A673 (cell line): ENCODE measurements at regions not wholly inside any gene's neighbourhood (a gene's known extent, or its start where the extent isn't known, plus 50 kb on each side); places are given as distances from the start of the nearest gene placed in this dataset.

Experiments used
- BruUV-seq: library from RNA; stranded (reverse); fragments of 400-500 nt; replicated peaks from 2 replicates; lab custom pipeline; 2021; lab: Mats Ljungman, UMichigan
- CTCF ChIA-PET: fragments of 300-600 bp; sonication (Branson Sonifier 250); formaldehyde crosslinking; loops from one replicate; lab custom pipeline; 2022; ENCODE audit warnings: antibody characterized with exemption; lab: Charles Lee
- POLR2A ChIA-PET: fragments of 300-600 bp; sonication (Branson Sonifier 250); formaldehyde crosslinking; loops from one replicate; lab custom pipeline; 2022; ENCODE audit warnings: antibody characterized with exemption; ENCODE audit not compliant: low non-redundant PET; lab: Charles Lee
- DNase-seq: peaks from one replicate; pipeline ENCODE4 v3.0.0-alpha.2; 2015; ENCODE audit warnings: low spot score
- H3K27ac ChIP-seq: fragments of 200-600 bp; sonication (generic); 2 replicates; pipeline ENCODE4 v1.5.1; 2016; ENCODE audit warnings: mixed run types, low read depth, mild to moderate bottlenecking, mixed read lengths, antibody characterized with exemption, low read length; ENCODE audit not compliant: poor library complexity, severe bottlenecking
- H3K27me3 ChIP-seq: fragments of 200-600 bp; sonication (generic); replicated peaks from 2 replicates; pipeline ENCODE4 v1.6.1; 2017; ENCODE audit warnings: mixed run types, low read depth, mild to moderate bottlenecking, mixed read lengths, antibody characterized with exemption, low read length; ENCODE audit not compliant: insufficient read depth, poor library complexity
- H3K36me3 ChIP-seq: fragments of 200-600 bp; sonication (generic); 2 replicates; pipeline ENCODE4 v1.6.1; 2016; ENCODE audit warnings: mixed run types, mild to moderate bottlenecking, mixed read lengths, antibody characterized with exemption, low read length; ENCODE audit not compliant: insufficient read depth, poor library complexity, severe bottlenecking
- H3K4me1 ChIP-seq: fragments of 200-600 bp; sonication (generic); 2 replicates; pipeline ENCODE4 v1.6.1; 2017; ENCODE audit warnings: mixed run types, mild to moderate bottlenecking, mixed read lengths, antibody characterized with exemption, low read length; ENCODE audit not compliant: insufficient read depth, poor library complexity, severe bottlenecking
- H3K4me3 ChIP-seq: fragments of 200-600 bp; sonication (generic); 2 replicates; pipeline ENCODE4 v1.5.1; 2016; ENCODE audit warnings: low read depth, mixed run types, mild to moderate bottlenecking, mixed read lengths, low read length; ENCODE audit not compliant: poor library complexity, severe bottlenecking
- H3K9me3 ChIP-seq: fragments of 200-600 bp; sonication (generic); 2 replicates; pipeline ENCODE4 v1.6.1; 2016; ENCODE audit warnings: mixed run types, low read depth, mild to moderate bottlenecking, mixed read lengths, antibody characterized with exemption, low read length; ENCODE audit not compliant: poor library complexity, severe bottlenecking
- EZH2 ChIP-seq: fragments of 200-600 bp; sonication (generic); IDR thresholded peaks from 2 replicates; pipeline ENCODE4 v1.6.1; 2017; ENCODE audit warnings: borderline replicate concordance, low read depth, mild to moderate bottlenecking, mixed read lengths, antibody characterized with exemption, low read length; ENCODE audit not compliant: poor library complexity, severe bottlenecking
- intact Hi-C: fragments of 100-400 bp; cut with micrococcal nuclease; formaldehyde crosslinking; loops from one replicate; pipeline ENCODE4 v1.10.0; 2022; ENCODE audit not compliant: unreplicated experiment
- TF ChIP-seq, protein P1 (sequence below): fragments of 300-800, 200-600 bp; sonication (generic); conservative IDR thresholded peaks from 2 replicates; pipeline ENCODE4 v1.5.1; 2017; ENCODE audit warnings: low read depth, mild to moderate bottlenecking, antibody characterized with exemption, low read length, moderate library complexity, mixed read lengths

DNA sequence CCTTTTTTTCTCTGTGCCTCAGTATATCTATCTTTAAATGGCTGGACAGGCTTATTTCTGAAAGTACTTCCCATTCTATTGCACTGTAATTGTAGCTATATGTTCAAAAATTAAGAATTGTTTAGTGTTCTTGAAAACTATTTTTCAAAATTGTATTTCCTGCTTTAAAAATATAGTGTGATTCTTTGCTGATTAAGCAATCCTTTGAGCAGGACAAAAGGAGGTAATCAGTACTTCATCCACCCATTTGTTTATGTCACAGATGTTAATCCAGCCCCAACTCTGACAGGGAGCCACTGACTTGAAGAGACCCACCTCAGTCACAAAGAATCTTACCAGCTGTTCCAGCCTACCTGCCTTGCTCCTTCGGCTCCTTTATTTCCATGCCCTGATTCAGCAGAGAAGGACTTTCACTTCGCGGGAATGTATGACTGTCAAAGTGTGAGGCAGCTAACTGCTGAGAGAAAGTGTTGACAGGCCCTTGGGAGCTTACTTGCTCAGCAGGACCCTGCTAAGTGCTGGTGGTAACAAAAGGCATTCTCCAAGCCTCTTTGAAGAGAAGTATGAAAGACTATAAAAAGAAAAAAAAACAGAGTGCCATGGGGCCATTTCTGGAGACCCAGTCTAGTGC lies 393.3 kb upstream of the CYRIA start:
- POLR2A ChIA-PET = no interaction called here
- Histone ChIP-seq H3K27me3 (no peaks in the 10 kb centered on the region), H3K4me1 (no peaks in the 10 kb centered on the region), H3K4me3 (no peak overlapping the region), H3K36me3 (no peaks in the 10 kb centered on the region), H3K27ac (no peak overlapping the region), H3K9me3 (no peaks in the 10 kb centered on the region)
- TF ChIP-seq, protein P1, sequence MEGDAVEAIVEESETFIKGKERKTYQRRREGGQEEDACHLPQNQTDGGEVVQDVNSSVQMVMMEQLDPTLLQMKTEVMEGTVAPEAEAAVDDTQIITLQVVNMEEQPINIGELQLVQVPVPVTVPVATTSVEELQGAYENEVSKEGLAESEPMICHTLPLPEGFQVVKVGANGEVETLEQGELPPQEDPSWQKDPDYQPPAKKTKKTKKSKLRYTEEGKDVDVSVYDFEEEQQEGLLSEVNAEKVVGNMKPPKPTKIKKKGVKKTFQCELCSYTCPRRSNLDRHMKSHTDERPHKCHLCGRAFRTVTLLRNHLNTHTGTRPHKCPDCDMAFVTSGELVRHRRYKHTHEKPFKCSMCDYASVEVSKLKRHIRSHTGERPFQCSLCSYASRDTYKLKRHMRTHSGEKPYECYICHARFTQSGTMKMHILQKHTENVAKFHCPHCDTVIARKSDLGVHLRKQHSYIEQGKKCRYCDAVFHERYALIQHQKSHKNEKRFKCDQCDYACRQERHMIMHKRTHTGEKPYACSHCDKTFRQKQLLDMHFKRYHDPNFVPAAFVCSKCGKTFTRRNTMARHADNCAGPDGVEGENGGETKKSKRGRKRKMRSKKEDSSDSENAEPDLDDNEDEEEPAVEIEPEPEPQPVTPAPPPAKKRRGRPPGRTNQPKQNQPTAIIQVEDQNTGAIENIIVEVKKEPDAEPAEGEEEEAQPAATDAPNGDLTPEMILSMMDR = no peak
- no peak for TF ChIP-seq EZH2
- DNase-seq = peak; percentile 15
- intact Hi-C loops = loop anchor here (10.0 kb wide), 1 partner anchor 284 kb away; no protein-coding TSS in a partner anchor
- CTCF ChIA-PET = no interaction called here
- no TSS peak for BruUV-seq

DNA sequence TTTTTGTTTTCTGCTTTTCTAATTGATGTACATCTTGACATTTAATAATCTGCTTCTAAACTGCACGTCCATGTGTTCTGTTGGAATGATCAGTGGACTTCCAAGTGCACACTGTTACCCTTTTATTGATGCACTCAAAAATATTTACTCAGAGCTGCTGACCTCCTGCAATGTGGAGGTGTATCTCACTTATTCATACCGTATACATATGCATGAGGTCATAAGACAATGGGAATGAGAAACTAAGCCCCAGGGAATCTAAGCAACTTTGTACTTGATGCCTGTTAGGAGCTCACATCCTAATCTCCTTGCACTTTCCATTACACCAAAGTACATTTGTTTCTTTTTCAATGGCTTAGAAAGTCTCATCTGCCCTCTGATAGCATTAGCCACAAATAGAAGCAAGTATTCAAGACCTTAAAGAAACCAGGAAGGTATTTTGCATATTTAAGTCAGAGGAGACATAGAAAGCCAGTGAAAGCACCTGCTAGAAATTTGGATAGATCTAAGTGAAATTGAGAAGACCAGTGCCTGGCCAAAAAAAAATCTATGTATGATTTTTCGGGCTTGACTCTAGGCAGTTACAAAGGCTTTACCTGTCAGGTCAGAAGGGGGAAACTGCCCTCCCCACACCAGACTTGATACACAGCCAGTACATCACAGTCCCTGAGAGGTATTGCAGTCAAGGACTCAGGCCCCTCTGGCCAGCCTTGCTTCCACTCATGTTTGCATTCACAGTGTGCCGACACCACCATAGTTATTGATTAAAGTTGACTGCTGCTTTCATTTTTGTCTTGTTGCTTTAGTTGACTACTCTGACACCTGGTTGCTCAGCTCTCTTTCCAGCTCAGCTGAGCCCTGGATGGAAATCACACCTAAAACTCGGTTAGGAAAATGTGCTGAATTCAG lies 391.7 kb upstream of the CYRIA start:
- no peaks in the 10 kb centered on the region for H3K27me3 ChIP-seq
- intact Hi-C loops = loop anchor here (10.0 kb wide), 1 partner anchor 283 kb away; no protein-coding TSS in a partner anchor
- no TSS peak for BruUV-seq

DNA sequence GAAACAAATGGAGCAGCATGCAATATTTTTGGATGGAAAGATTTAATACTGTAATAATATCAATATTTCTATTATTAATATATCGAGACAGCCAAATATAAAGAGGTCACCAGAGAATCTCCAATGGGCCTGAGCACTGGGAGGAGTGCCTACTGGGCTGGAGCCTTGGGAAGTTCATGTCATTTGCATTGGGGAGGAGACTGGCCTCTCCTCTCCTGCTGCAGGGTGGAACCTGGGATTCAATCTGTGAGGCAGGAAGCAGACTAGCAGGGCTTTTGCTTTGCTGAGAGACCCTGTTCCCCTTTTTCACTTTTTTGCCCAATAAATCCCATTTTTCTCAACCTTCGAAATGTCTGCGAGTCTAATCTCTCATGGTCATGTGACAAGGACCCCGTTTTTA lies 390.6 kb upstream of the CYRIA start:
- Histone ChIP-seq H3K36me3 (no peaks in the 10 kb centered on the region), H3K4me1 (no peaks in the 10 kb centered on the region), H3K27me3 (no peaks in the 10 kb centered on the region), H3K4me3 (no peak overlapping the region), H3K27ac (no peak overlapping the region), H3K9me3 (no peaks in the 10 kb centered on the region)
- ChIA-PET POLR2A (no interaction called here), CTCF (no interaction called here)
- no TSS peak for BruUV-seq
- intact Hi-C loops = loop anchor here (10.0 kb wide), 1 partner anchor 281 kb away; no protein-coding TSS in a partner anchor
- TF ChIP-seq, protein P1 = no peak
- TF ChIP-seq EZH2 = no peak
- no peak for DNase-seq

More for the DNA sequence above, 391.7 kb upstream of the CYRIA start:
- ChIA-PET POLR2A (no interaction called here), CTCF (no interaction called here)
- H3K36me3 ChIP-seq = no peaks in the 10 kb centered on the region
- no peaks in the 10 kb centered on the region for H3K9me3 ChIP-seq
- no peaks in the 10 kb centered on the region for H3K4me1 ChIP-seq
- DNase-seq = no peak
- no peak overlapping the region for H3K4me3 ChIP-seq
- H3K27ac ChIP-seq = no peak overlapping the region
- TF ChIP-seq, protein P1 = no peak
- no peak for TF ChIP-seq EZH2
